OCI-LY1 (cell line): ENCODE measurements at regions not wholly inside any gene's neighbourhood (a gene's known extent, or its start where the extent isn't known, plus 50 kb on each side); places are given as distances from the start of the nearest gene placed in this dataset.

Source experiments
- H2AFZ ChIP-seq: fragments of 200-600 bp; sonication (generic), shearing (Covaris generic); 2 replicates; pipeline ENCODE4 v1.6.0; 2014; ENCODE audit warnings: antibody characterized with exemption, mild to moderate bottlenecking, low read length
- H3F3A ChIP-seq: fragments of 200-600 bp; sonication (generic), shearing (Covaris generic); 2 replicates; pipeline ENCODE4 v1.6.0; 2014; ENCODE audit warnings: mild to moderate bottlenecking, antibody characterized with exemption, low read length, moderate library complexity; ENCODE audit not compliant: insufficient read depth
- H3K27ac ChIP-seq: fragments of 200-600 bp; sonication (generic); 2 replicates; pipeline ENCODE4 v1.5.1; 2014; ENCODE audit warnings: low read length, mixed run types, mild to moderate bottlenecking, low read depth; ENCODE audit not compliant: poor library complexity, severe bottlenecking
- H3K27me3 ChIP-seq: fragments of 200-600 bp; sonication (generic); 2 replicates; pipeline ENCODE4 v1.6.0; 2014; ENCODE audit warnings: antibody characterized with exemption, mild to moderate bottlenecking, low read length, moderate library complexity; ENCODE audit not compliant: insufficient read depth
- H3K36me3 ChIP-seq: fragments of 200-600 bp; sonication (generic); 2 replicates; pipeline ENCODE4 v1.6.1; 2014; ENCODE audit warnings: mild to moderate bottlenecking, antibody characterized with exemption, low read length, moderate library complexity, mixed read lengths; ENCODE audit not compliant: insufficient read depth
- H3K4me1 ChIP-seq: fragments of 200-600 bp; sonication (generic); 2 replicates; pipeline ENCODE4 v1.5.1; 2014; ENCODE audit warnings: mild to moderate bottlenecking, low read length, moderate library complexity; ENCODE audit not compliant: insufficient read depth, severe bottlenecking
- H3K4me2 ChIP-seq: fragments of 200-600 bp; sonication (generic), shearing (Covaris generic); 2 replicates; pipeline ENCODE4 v1.6.1; 2014; ENCODE audit warnings: low read length
- H3K4me3 ChIP-seq: fragments of 200-600 bp; sonication (generic); 2 replicates; pipeline ENCODE4 v1.5.1; 2014; ENCODE audit warnings: low read length, low read depth, mild to moderate bottlenecking, mixed read lengths; ENCODE audit not compliant: poor library complexity, severe bottlenecking
- H3K79me2 ChIP-seq: fragments of 200-600 bp; shearing (Covaris generic); 2 replicates; pipeline ENCODE4 v1.6.1; 2016; ENCODE audit warnings: mixed run types, low read length, mixed read lengths; ENCODE audit not compliant: insufficient read depth
- H3K9ac ChIP-seq: fragments of 200-600 bp; sonication (generic), shearing (Covaris generic); 2 replicates; pipeline ENCODE4 v1.6.1; 2014; ENCODE audit warnings: mild to moderate bottlenecking, low read length, mixed read lengths
- H3K9me2 ChIP-seq: fragments of 200-600 bp; sonication (generic), shearing (Covaris generic); 2 replicates; pipeline ENCODE4 v1.6.1; 2014; ENCODE audit warnings: low read depth, mild to moderate bottlenecking, low read length, mixed read lengths
- H3K9me3 ChIP-seq: fragments of 200-600 bp; shearing (Covaris generic); 2 replicates; pipeline ENCODE4 v1.6.1; 2014; ENCODE audit warnings: low read length, mixed read lengths
- H4K20me1 ChIP-seq: fragments of 200-600 bp; sonication (generic), shearing (Covaris generic); 2 replicates; pipeline ENCODE4 v1.6.0; 2016; ENCODE audit warnings: mild to moderate bottlenecking, low read length; ENCODE audit not compliant: insufficient read depth
- EZH2 ChIP-seq: fragments of 200-600 bp; sonication (generic), shearing (Covaris generic); IDR thresholded peaks from 2 replicates; pipeline ENCODE4 v1.8.0; 2017; ENCODE audit warnings: borderline replicate concordance, mixed run types, mild to moderate bottlenecking, antibody characterized with exemption, low read length, moderate library complexity, mixed read lengths
- TF ChIP-seq, protein P1 (sequence below): fragments of 200-600 bp; sonication (generic), shearing (Covaris generic); IDR thresholded peaks from 2 replicates; pipeline ENCODE4 v1.5.1; 2017; ENCODE audit warnings: mild to moderate bottlenecking, antibody characterized with exemption, low read length, moderate library complexity, mixed read lengths

DNA sequence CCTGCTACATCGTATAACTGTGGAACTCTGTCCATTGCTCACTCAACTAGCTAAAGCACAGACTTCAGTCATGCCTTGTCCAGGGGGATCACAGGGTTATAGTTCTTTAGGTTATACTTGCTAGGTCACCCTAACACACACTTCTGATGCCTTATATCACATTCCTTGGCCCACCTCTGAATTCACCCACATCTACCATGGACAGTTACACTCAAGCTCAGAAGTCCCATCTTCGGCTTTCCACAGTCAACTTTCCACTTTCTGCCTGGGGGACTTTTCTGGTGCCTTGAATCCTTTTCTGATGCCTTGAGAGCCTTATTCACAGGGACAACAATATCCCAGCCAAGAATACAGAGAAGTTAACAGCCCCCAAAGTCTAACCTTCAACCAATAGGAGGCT is 129.2 kb upstream of the MAOA start:
- no peak overlapping the region for H3K27ac ChIP-seq
- no peaks in the 10 kb centered on the region for H3F3A ChIP-seq
- H4K20me1 ChIP-seq = no peaks in the 10 kb centered on the region
- no peak overlapping the region for H2AFZ ChIP-seq
- H3K4me3 ChIP-seq = no peak overlapping the region
- H3K79me2 ChIP-seq = no peaks in the 10 kb centered on the region
- H3K9me3 ChIP-seq = no peaks in the 10 kb centered on the region
- H3K9me2 ChIP-seq = no peaks in the 10 kb centered on the region
- H3K4me2 ChIP-seq = no peak overlapping the region
- H3K4me1 ChIP-seq = no peaks in the 10 kb centered on the region
- no peaks in the 10 kb centered on the region for H3K36me3 ChIP-seq
- no peaks in the 10 kb centered on the region for H3K27me3 ChIP-seq
- TF ChIP-seq, protein P1, sequence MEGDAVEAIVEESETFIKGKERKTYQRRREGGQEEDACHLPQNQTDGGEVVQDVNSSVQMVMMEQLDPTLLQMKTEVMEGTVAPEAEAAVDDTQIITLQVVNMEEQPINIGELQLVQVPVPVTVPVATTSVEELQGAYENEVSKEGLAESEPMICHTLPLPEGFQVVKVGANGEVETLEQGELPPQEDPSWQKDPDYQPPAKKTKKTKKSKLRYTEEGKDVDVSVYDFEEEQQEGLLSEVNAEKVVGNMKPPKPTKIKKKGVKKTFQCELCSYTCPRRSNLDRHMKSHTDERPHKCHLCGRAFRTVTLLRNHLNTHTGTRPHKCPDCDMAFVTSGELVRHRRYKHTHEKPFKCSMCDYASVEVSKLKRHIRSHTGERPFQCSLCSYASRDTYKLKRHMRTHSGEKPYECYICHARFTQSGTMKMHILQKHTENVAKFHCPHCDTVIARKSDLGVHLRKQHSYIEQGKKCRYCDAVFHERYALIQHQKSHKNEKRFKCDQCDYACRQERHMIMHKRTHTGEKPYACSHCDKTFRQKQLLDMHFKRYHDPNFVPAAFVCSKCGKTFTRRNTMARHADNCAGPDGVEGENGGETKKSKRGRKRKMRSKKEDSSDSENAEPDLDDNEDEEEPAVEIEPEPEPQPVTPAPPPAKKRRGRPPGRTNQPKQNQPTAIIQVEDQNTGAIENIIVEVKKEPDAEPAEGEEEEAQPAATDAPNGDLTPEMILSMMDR = no peak
- no peak for TF ChIP-seq EZH2
- H3K9ac ChIP-seq = no peak overlapping the region

DNA sequence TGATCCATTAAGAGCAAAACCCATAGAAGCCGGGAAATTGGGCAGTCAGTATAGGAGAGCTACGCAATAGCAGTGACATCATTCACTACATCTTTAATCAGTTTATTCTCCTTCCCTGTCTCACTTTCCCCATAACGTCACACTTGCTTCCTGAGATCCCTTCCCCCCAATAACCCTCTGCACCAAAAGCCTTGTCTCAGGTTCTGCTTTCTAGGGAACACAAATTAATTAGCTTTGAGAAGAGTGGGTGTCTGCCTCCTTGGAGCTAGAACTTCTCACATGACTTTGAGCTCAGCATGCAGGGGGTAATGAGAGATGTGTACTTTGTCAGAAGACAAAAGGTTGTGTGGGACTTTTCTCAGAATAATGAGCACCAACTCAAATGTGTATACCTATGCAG is 128.3 kb upstream of the MAOA start:
- H3K27me3 ChIP-seq = no peaks in the 10 kb centered on the region
- no peaks in the 10 kb centered on the region for H3K36me3 ChIP-seq
- no peak overlapping the region for H3K27ac ChIP-seq
- no peak overlapping the region for H3K4me3 ChIP-seq
- H2AFZ ChIP-seq = no peak overlapping the region
- no peak for TF ChIP-seq EZH2
- TF ChIP-seq, protein P1 = no peak
- H3F3A ChIP-seq = no peaks in the 10 kb centered on the region
- H3K9ac ChIP-seq = no peak overlapping the region
- H3K4me2 ChIP-seq = no peak overlapping the region
- H3K9me3 ChIP-seq = no peaks in the 10 kb centered on the region
- no peaks in the 10 kb centered on the region for H3K9me2 ChIP-seq
- H3K79me2 ChIP-seq = no peaks in the 10 kb centered on the region
- H3K4me1 ChIP-seq = no peaks in the 10 kb centered on the region
- H4K20me1 ChIP-seq = no peaks in the 10 kb centered on the region

GRCh38 chrX:43530837-43531236 is 125.3 kb upstream of the MAOA start:
- Histone ChIP-seq H3K9ac (no peak overlapping the region), H3F3A (no peaks in the 10 kb centered on the region), H3K27me3 (no peaks in the 10 kb centered on the region), H3K9me2 (no peaks in the 10 kb centered on the region), H3K27ac (no peak overlapping the region), H3K79me2 (no peaks in the 10 kb centered on the region), H3K4me1 (no peaks in the 10 kb centered on the region), H3K4me2 (no peak overlapping the region), H3K36me3 (no peaks in the 10 kb centered on the region), H4K20me1 (no peaks in the 10 kb centered on the region), H2AFZ (no peak overlapping the region), H3K4me3 (no peak overlapping the region), H3K9me3 (no peaks in the 10 kb centered on the region)
- TF ChIP-seq, protein P1 = no peak
- no peak for TF ChIP-seq EZH2
